OCI-LY1 (cell line): ENCODE measurements at regions not wholly inside any gene's neighbourhood (a gene's known extent, or its start where the extent isn't known, plus 50 kb on each side); places are given as distances from the start of the nearest gene placed in this dataset.

Experiments used
- H2AFZ ChIP-seq: fragments of 200-600 bp; sonication (generic), shearing (Covaris generic); 2 replicates; pipeline ENCODE4 v1.6.0; 2014; ENCODE audit warnings: antibody characterized with exemption, mild to moderate bottlenecking, low read length
- H3F3A ChIP-seq: fragments of 200-600 bp; sonication (generic), shearing (Covaris generic); 2 replicates; pipeline ENCODE4 v1.6.0; 2014; ENCODE audit warnings: mild to moderate bottlenecking, antibody characterized with exemption, low read length, moderate library complexity; ENCODE audit not compliant: insufficient read depth
- H3K27ac ChIP-seq: fragments of 200-600 bp; sonication (generic); 2 replicates; pipeline ENCODE4 v1.5.1; 2014; ENCODE audit warnings: low read length, mixed run types, mild to moderate bottlenecking, low read depth; ENCODE audit not compliant: poor library complexity, severe bottlenecking
- H3K27me3 ChIP-seq: fragments of 200-600 bp; sonication (generic); 2 replicates; pipeline ENCODE4 v1.6.0; 2014; ENCODE audit warnings: antibody characterized with exemption, mild to moderate bottlenecking, low read length, moderate library complexity; ENCODE audit not compliant: insufficient read depth
- H3K36me3 ChIP-seq: fragments of 200-600 bp; sonication (generic); 2 replicates; pipeline ENCODE4 v1.6.1; 2014; ENCODE audit warnings: mild to moderate bottlenecking, antibody characterized with exemption, low read length, moderate library complexity, mixed read lengths; ENCODE audit not compliant: insufficient read depth
- H3K4me1 ChIP-seq: fragments of 200-600 bp; sonication (generic); 2 replicates; pipeline ENCODE4 v1.5.1; 2014; ENCODE audit warnings: mild to moderate bottlenecking, low read length, moderate library complexity; ENCODE audit not compliant: insufficient read depth, severe bottlenecking
- H3K4me2 ChIP-seq: fragments of 200-600 bp; sonication (generic), shearing (Covaris generic); 2 replicates; pipeline ENCODE4 v1.6.1; 2014; ENCODE audit warnings: low read length
- H3K4me3 ChIP-seq: fragments of 200-600 bp; sonication (generic); 2 replicates; pipeline ENCODE4 v1.5.1; 2014; ENCODE audit warnings: low read length, low read depth, mild to moderate bottlenecking, mixed read lengths; ENCODE audit not compliant: poor library complexity, severe bottlenecking
- H3K79me2 ChIP-seq: fragments of 200-600 bp; shearing (Covaris generic); 2 replicates; pipeline ENCODE4 v1.6.1; 2016; ENCODE audit warnings: mixed run types, low read length, mixed read lengths; ENCODE audit not compliant: insufficient read depth
- H3K9ac ChIP-seq: fragments of 200-600 bp; sonication (generic), shearing (Covaris generic); 2 replicates; pipeline ENCODE4 v1.6.1; 2014; ENCODE audit warnings: mild to moderate bottlenecking, low read length, mixed read lengths
- H3K9me2 ChIP-seq: fragments of 200-600 bp; sonication (generic), shearing (Covaris generic); 2 replicates; pipeline ENCODE4 v1.6.1; 2014; ENCODE audit warnings: low read depth, mild to moderate bottlenecking, low read length, mixed read lengths
- H3K9me3 ChIP-seq: fragments of 200-600 bp; shearing (Covaris generic); 2 replicates; pipeline ENCODE4 v1.6.1; 2014; ENCODE audit warnings: low read length, mixed read lengths
- H4K20me1 ChIP-seq: fragments of 200-600 bp; sonication (generic), shearing (Covaris generic); 2 replicates; pipeline ENCODE4 v1.6.0; 2016; ENCODE audit warnings: mild to moderate bottlenecking, low read length; ENCODE audit not compliant: insufficient read depth
- EZH2 ChIP-seq: fragments of 200-600 bp; sonication (generic), shearing (Covaris generic); IDR thresholded peaks from 2 replicates; pipeline ENCODE4 v1.8.0; 2017; ENCODE audit warnings: borderline replicate concordance, mixed run types, mild to moderate bottlenecking, antibody characterized with exemption, low read length, moderate library complexity, mixed read lengths
- TF ChIP-seq, protein P1 (sequence below): fragments of 200-600 bp; sonication (generic), shearing (Covaris generic); IDR thresholded peaks from 2 replicates; pipeline ENCODE4 v1.5.1; 2017; ENCODE audit warnings: mild to moderate bottlenecking, antibody characterized with exemption, low read length, moderate library complexity, mixed read lengths

DNA sequence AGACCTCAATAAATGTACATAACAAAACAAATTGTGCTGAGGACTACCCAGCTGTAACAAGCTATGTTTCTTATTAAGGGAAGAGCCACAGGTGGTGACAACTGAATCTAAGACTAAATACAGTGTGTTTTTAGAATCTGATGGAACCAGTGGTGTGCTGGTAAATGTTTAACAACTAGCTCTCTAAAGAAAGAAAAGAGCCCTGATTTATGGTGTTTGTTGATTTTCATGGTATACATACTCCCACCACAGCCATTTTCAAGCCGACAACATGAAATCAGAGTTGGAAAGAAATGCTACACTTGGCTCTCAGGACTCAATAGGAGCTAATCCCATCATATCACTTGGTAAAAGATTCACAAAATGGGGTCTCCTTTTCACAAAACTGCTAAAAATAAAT lies 89.8 kb upstream of the FNDC3B start:
- H4K20me1 ChIP-seq: no peaks in the 10 kb centered on the region
- no peak overlapping the region for H3K4me3 ChIP-seq
- no peak overlapping the region for H2AFZ ChIP-seq
- no peak overlapping the region for H3K4me2 ChIP-seq
- no peak overlapping the region for H3K9ac ChIP-seq
- H3K79me2 ChIP-seq: no peaks in the 10 kb centered on the region
- no peak for TF ChIP-seq EZH2
- TF ChIP-seq, protein P1, sequence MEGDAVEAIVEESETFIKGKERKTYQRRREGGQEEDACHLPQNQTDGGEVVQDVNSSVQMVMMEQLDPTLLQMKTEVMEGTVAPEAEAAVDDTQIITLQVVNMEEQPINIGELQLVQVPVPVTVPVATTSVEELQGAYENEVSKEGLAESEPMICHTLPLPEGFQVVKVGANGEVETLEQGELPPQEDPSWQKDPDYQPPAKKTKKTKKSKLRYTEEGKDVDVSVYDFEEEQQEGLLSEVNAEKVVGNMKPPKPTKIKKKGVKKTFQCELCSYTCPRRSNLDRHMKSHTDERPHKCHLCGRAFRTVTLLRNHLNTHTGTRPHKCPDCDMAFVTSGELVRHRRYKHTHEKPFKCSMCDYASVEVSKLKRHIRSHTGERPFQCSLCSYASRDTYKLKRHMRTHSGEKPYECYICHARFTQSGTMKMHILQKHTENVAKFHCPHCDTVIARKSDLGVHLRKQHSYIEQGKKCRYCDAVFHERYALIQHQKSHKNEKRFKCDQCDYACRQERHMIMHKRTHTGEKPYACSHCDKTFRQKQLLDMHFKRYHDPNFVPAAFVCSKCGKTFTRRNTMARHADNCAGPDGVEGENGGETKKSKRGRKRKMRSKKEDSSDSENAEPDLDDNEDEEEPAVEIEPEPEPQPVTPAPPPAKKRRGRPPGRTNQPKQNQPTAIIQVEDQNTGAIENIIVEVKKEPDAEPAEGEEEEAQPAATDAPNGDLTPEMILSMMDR: no peak
- no peaks in the 10 kb centered on the region for H3K4me1 ChIP-seq
- H3K36me3 ChIP-seq: no peaks in the 10 kb centered on the region
- H3F3A ChIP-seq: no peaks in the 10 kb centered on the region
- H3K9me2 ChIP-seq: no peaks in the 10 kb centered on the region
- H3K27me3 ChIP-seq: no peaks in the 10 kb centered on the region
- no peak overlapping the region for H3K27ac ChIP-seq
- no peaks in the 10 kb centered on the region for H3K9me3 ChIP-seq

DNA sequence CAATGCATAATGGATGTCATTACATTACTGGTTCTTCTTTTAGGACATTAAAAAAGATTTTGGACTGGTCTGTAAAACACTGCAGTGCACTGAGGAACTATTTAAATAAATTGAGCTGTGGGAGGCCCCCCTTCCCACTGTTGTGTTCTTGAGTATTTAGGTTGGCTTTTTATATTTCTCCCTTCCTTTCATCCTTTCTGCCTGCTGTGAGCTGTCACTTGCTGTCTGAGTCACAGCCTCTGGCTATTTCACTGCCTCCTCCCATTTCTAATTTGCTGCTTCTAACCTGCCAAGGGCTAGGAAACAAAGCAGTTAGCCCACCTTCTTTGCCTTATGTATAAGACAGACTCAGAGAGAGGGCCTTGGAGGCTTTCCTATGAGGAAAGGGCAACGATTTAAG lies 89.0 kb upstream of the FNDC3B start:
- no peak overlapping the region for H2AFZ ChIP-seq

DNA sequence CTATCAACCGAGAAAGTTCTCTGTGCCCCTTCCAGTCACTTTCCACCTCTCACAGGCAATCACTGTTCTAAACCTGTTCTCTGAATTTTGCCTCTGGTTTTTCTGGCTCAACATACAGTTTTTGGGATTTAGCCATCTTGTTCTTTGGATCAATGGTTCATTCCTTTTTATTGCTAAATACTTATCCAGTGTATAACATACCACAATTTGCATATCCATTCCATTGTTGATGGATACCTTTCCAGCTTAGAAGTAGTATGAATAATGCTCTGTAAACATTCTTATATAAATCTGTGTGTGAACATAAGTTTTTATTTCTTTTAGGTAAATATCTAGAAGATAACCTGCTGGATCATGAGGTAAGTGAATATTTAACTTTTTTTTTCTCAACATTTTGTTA lies 87.8 kb upstream of the FNDC3B start:
- Histone ChIP-seq H3K27me3 (no peaks in the 10 kb centered on the region), H3K4me3 (no peak overlapping the region), H3F3A (no peaks in the 10 kb centered on the region), H3K9me3 (no peaks in the 10 kb centered on the region), H3K9ac (no peak overlapping the region), H3K9me2 (no peaks in the 10 kb centered on the region), H4K20me1 (no peaks in the 10 kb centered on the region), H3K27ac (no peak overlapping the region), H3K36me3 (no peaks in the 10 kb centered on the region), H3K4me2 (no peak overlapping the region), H3K79me2 (no peaks in the 10 kb centered on the region), H3K4me1 (no peaks in the 10 kb centered on the region), H2AFZ (no peak overlapping the region)
- TF ChIP-seq EZH2: no peak
- TF ChIP-seq, protein P1: no peak

More for the DNA sequence above, 89.0 kb upstream of the FNDC3B start:
- Histone ChIP-seq H3K4me3 (no peak overlapping the region), H3K4me2 (no peak overlapping the region), H3K36me3 (no peaks in the 10 kb centered on the region), H3K9me2 (no peaks in the 10 kb centered on the region), H4K20me1 (no peaks in the 10 kb centered on the region), H3K79me2 (no peaks in the 10 kb centered on the region), H3F3A (no peaks in the 10 kb centered on the region), H3K9me3 (no peaks in the 10 kb centered on the region), H3K4me1 (no peaks in the 10 kb centered on the region), H3K27ac (no peak overlapping the region), H3K27me3 (no peaks in the 10 kb centered on the region), H3K9ac (no peak overlapping the region)
- TF ChIP-seq, protein P1: no peak
- no peak for TF ChIP-seq EZH2
